WTC11 (cell line): ENCODE measurements at regions not wholly inside any gene's neighbourhood (a gene's known extent, or its start where the extent isn't known, plus 50 kb on each side); places are given as distances from the start of the nearest gene placed in this dataset.
"Not testable (repeated sequence)": the region's sequence is repeated elsewhere in the genome, so short reads cannot be mapped to it uniquely, and the experiment has no call there.

Source experiments
- ATAC-seq: fragments of 200-7000 bp; cut with Tn5 transposase; 2 replicates; pipeline ENCODE4 v1.10.0; 2021; ENCODE audit warnings: mild to moderate bottlenecking, moderate library complexity
- CTCF ChIA-PET: fragments of 300-600 bp; sonication (Branson Sonifier 250); formaldehyde crosslinking; loops from one replicate; lab custom pipeline; 2021; ENCODE audit warnings: antibody characterized with exemption; lab: Charles Lee
- POLR2A ChIA-PET: fragments of 350-600 bp; sonication (Branson Sonifier 250); formaldehyde crosslinking; loops from one replicate; lab custom pipeline; 2021; ENCODE audit warnings: antibody characterized with exemption; lab: Charles Lee
- DNase-seq: peaks from one replicate; pipeline ENCODE4 v3.0.0; 2021; ENCODE audit warnings: low spot score
- H3K27ac Mint-ChIP-seq: 2 replicates; pipeline ENCODE4 v1.8.0; 2021; ENCODE audit warnings: mixed read lengths
- H3K27me3 Mint-ChIP-seq: 2 replicates; pipeline ENCODE4 v1.8.0; 2021; ENCODE audit warnings: low read depth, mild to moderate bottlenecking, moderate library complexity, mixed read lengths
- H3K36me3 Mint-ChIP-seq: 2 replicates; pipeline ENCODE4 v1.8.0; 2021; ENCODE audit warnings: mixed read lengths
- H3K4me1 Mint-ChIP-seq: 2 replicates; pipeline ENCODE4 v1.8.0; 2022; ENCODE audit warnings: mixed read lengths
- H3K4me3 Mint-ChIP-seq: 2 replicates; pipeline ENCODE4 v1.8.0; 2021; ENCODE audit warnings: mild to moderate bottlenecking, moderate library complexity, mixed read lengths
- H3K9me3 Mint-ChIP-seq: 2 replicates; pipeline ENCODE4 v1.8.0; 2021; ENCODE audit warnings: mixed read lengths
- ATF2 ChIP-seq: sonication (generic); formaldehyde crosslinking; IDR thresholded peaks from 2 replicates; pipeline ENCODE4 v1.8.1; 2022; ENCODE audit warnings: low read depth, missing genetic modification reagents, borderline replicate concordance
- E2F5 ChIP-seq: sonication (generic); formaldehyde crosslinking; IDR thresholded peaks from 2 replicates; pipeline ENCODE4 v1.8.1; 2022; ENCODE audit warnings: mild to moderate bottlenecking, moderate library complexity, missing genetic modification reagents
- ESRRA ChIP-seq: sonication (generic); formaldehyde crosslinking; IDR thresholded peaks from 2 replicates; pipeline ENCODE4 v1.8.1; 2022; ENCODE audit warnings: mild to moderate bottlenecking, missing genetic modification reagents, borderline replicate concordance
- FOXJ3 ChIP-seq: sonication (generic); formaldehyde crosslinking; IDR thresholded peaks from 2 replicates; pipeline ENCODE4 v1.9.0; 2021; ENCODE audit warnings: missing genetic modification reagents, mild to moderate bottlenecking, borderline replicate concordance
- GTF2I ChIP-seq: fragments of 250-450 bp; sonication (Bioruptor Pico); conservative IDR thresholded peaks from 2 replicates; pipeline ENCODE4 v1.4.0; 2021; ENCODE audit warnings: mild to moderate bottlenecking
- HMGA2 ChIP-seq: fragments of 250-450 bp; sonication (Bioruptor Pico); IDR thresholded peaks from 2 replicates; pipeline ENCODE4 v1.4.0; 2021; ENCODE audit warnings: mild to moderate bottlenecking, moderate library complexity
- JUN ChIP-seq: sonication (generic); formaldehyde crosslinking; IDR thresholded peaks from 2 replicates; pipeline ENCODE4 v1.8.0; 2023; ENCODE audit warnings: mild to moderate bottlenecking, missing genetic modification reagents
- NFATC4 ChIP-seq: fragments of 250-450 bp; sonication (Bioruptor Pico); IDR thresholded peaks from 2 replicates; pipeline ENCODE4 v1.9.0; 2021; ENCODE audit warnings: mild to moderate bottlenecking
- NR3C1 ChIP-seq: sonication (generic); formaldehyde crosslinking; conservative IDR thresholded peaks from 2 replicates; pipeline ENCODE4 v1.8.1; 2023; ENCODE audit warnings: low read depth, mild to moderate bottlenecking, missing genetic modification reagents
- RORB ChIP-seq: fragments of 250-450 bp; sonication (Bioruptor Pico); IDR thresholded peaks from 2 replicates; pipeline ENCODE4 v1.9.0; 2021; ENCODE audit warnings: mild to moderate bottlenecking
- SOX15 ChIP-seq: fragments of 250-450 bp; sonication (Bioruptor Pico); IDR thresholded peaks from 2 replicates; pipeline ENCODE4 v1.9.0; 2021; ENCODE audit warnings: mild to moderate bottlenecking
- SP1 ChIP-seq: sonication (generic); formaldehyde crosslinking; conservative IDR thresholded peaks from 2 replicates; pipeline ENCODE4 v1.8.1; 2022; ENCODE audit warnings: missing genetic modification reagents
- ZBTB21 ChIP-seq: sonication (generic); formaldehyde crosslinking; IDR thresholded peaks from 2 replicates; pipeline ENCODE4 v1.8.1; 2023; ENCODE audit warnings: mild to moderate bottlenecking, missing genetic modification reagents, borderline replicate concordance
- ZNF219 ChIP-seq: sonication (generic); formaldehyde crosslinking; IDR thresholded peaks from 2 replicates; pipeline ENCODE4 v1.8.0; 2023; ENCODE audit warnings: missing genetic modification reagents, mild to moderate bottlenecking, borderline replicate concordance
- ZNF263 ChIP-seq: sonication (generic); formaldehyde crosslinking; IDR thresholded peaks from 2 replicates; pipeline ENCODE4 v1.8.1; 2022; ENCODE audit warnings: low read depth, mild to moderate bottlenecking, moderate library complexity, missing genetic modification reagents
- ZNF317 ChIP-seq: sonication (generic); formaldehyde crosslinking; IDR thresholded peaks from 2 replicates; pipeline ENCODE4 v1.8.1; 2023; ENCODE audit warnings: low read depth, mild to moderate bottlenecking, moderate library complexity, missing genetic modification reagents, borderline replicate concordance
- ZNF396 ChIP-seq: fragments of 250-450 bp; sonication (Bioruptor Pico); IDR thresholded peaks from 2 replicates; pipeline ENCODE4 v1.8.0; 2021; ENCODE audit warnings: mild to moderate bottlenecking, moderate library complexity, borderline replicate concordance
- ZNF423 ChIP-seq: fragments of 250-450 bp; sonication (Bioruptor Pico); IDR thresholded peaks from 2 replicates; pipeline ENCODE4 v2.1.2; 2022; ENCODE audit warnings: mild to moderate bottlenecking, moderate library complexity
- ZNF425 ChIP-seq: fragments of 250-450 bp; sonication (Bioruptor Pico); conservative IDR thresholded peaks from 2 replicates; pipeline ENCODE4 v1.9.0; 2021; ENCODE audit warnings: mild to moderate bottlenecking
- ZNF512 ChIP-seq: sonication (generic); formaldehyde crosslinking; IDR thresholded peaks from 2 replicates; pipeline ENCODE4 v1.8.1; 2022; ENCODE audit warnings: missing genetic modification reagents, borderline replicate concordance
- TF ChIP-seq, protein P1 (sequence below): fragments of 250-450 bp; sonication (Bioruptor Pico); IDR thresholded peaks from 2 replicates; pipeline ENCODE4 v1.9.0; 2021; ENCODE audit warnings: mild to moderate bottlenecking

DNA sequence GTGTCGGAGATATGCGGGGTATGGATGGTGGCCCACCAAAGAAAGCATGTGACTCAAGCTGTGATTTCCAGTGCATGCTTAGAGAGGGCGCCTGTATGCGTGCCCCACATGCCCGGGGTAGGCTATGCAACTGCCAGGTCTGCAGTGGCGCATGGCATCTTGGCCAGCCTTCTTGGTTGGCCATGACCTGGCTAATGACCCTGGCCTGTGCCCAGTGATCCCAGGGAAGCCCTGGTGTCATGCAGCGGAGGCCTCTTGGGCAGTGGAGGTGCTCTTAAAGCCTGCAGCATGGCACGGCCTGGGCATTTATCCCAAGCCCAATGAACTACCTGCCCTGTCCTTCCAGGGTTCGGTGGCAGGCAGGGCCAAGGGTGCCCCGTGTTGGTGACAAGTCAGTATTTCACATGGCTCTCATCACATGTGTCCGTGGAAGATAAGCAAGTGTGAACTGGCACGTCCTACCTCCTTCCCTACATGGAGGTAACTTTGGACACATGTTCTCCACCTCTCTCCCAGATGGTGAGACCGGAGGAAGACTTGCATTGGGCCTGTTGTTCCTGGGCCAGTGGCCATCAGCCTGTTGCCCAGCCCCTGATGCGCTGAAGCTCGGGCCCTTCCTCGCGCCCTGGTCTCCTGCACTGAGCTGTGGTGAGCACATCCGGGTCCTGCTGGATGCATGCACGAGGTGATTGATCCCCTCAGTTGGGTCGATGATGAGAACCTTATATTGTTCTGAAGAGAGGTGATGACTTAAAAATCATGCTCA, 192.0 kb downstream of the UBE3A start:
- TF ChIP-seq SP1 (CRISPR knock-in tag) (no peak), ZNF512 (CRISPR knock-in tag) (no peak), FOXJ3 (no peak), GTF2I (CRISPR knock-in tag) (no peak), E2F5 (CRISPR knock-in tag) (no peak), ZBTB21 (CRISPR knock-in tag) (no peak), ZNF219 (no peak), ATF2 (no peak)

GRCh38 chr15:25247407-25248038, 191.3 kb downstream of the UBE3A start:
- TF ChIP-seq JUN (no peak), ZNF423 (no peak), ZNF263 (no peak), ZNF396 (no peak), ESRRA (CRISPR knock-in tag) (no peak), NR3C1 (CRISPR knock-in tag) (no peak), HMGA2 (no peak), RORB (CRISPR knock-in tag) (no peak), FOXJ3 (no peak), ZNF425 (CRISPR knock-in tag) (no peak), SOX15 (CRISPR knock-in tag) (no peak), ZNF317 (no peak), NFATC4 (no peak)
- TF ChIP-seq, protein P1, sequence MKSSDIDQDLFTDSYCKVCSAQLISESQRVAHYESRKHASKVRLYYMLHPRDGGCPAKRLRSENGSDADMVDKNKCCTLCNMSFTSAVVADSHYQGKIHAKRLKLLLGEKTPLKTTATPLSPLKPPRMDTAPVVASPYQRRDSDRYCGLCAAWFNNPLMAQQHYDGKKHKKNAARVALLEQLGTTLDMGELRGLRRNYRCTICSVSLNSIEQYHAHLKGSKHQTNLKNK, result no peak
- Mint-ChIP-seq H3K36me3 (peaks cover 36% of the 10 kb centered on the region), H3K4me3 (no peak overlapping the region), H3K4me1 (no peaks in the 10 kb centered on the region), H3K9me3 (peaks cover 42% of the 10 kb centered on the region), H3K27ac (no peak overlapping the region), H3K27me3 (peaks cover 6% of the 10 kb centered on the region; the same call in 1 of the 2 replicates)
- ATAC-seq, result no peak
- ChIA-PET CTCF (no interaction called here), POLR2A (no interaction called here)
- DNase-seq, result peak; percentile 2

More for the DNA sequence above, 192.0 kb downstream of the UBE3A start:
- Mint-ChIP-seq H3K27ac (no peak overlapping the region), H3K36me3 (peaks cover 29% of the 10 kb centered on the region), H3K4me3 (no peak overlapping the region), H3K27me3 (no peaks in the 10 kb centered on the region), H3K9me3 (peaks cover 39% of the 10 kb centered on the region), H3K4me1 (no peaks in the 10 kb centered on the region)
- CTCF ChIA-PET, result no interaction called here
- DNase-seq, result peak; percentile 4
- no peak for ATAC-seq
- POLR2A ChIA-PET, result no interaction called here

- H3K27ac Mint-ChIP-seq, POLR2A ChIA-PET, ATAC-seq, H3K4me3 Mint-ChIP-seq, CTCF ChIA-PET, H3K4me1 Mint-ChIP-seq, H3K27me3 Mint-ChIP-seq: not testable (repeated sequence)
- DNase-seq, result peak; percentile 3
- Mint-ChIP-seq H3K9me3 (peaks cover 39% of the 10 kb centered on the region), H3K36me3 (peaks cover 38% of the 10 kb centered on the region)
Measured at GRCh38 chr15:25248087-25248486, 190.7 kb downstream of the UBE3A start.
